GM18873 (cell line): ENCODE measurements at regions not wholly inside any gene's neighbourhood (a gene's known extent, or its start where the extent isn't known, plus 50 kb on each side); places are given as distances from the start of the nearest gene placed in this dataset.
"Not testable (repeated sequence)": the region's sequence is repeated elsewhere in the genome, so short reads cannot be mapped to it uniquely, and the experiment has no call there.

Source experiments
- ATAC-seq: cut with Tn5 transposase; IDR thresholded peaks from one replicate; pipeline ENCODE4 v1.9.1; 2021; ENCODE audit warnings: mild to moderate bottlenecking, moderate library complexity, moderate number of reproducible peaks; ENCODE audit not compliant: unreplicated experiment, low FRiP score

DNA sequence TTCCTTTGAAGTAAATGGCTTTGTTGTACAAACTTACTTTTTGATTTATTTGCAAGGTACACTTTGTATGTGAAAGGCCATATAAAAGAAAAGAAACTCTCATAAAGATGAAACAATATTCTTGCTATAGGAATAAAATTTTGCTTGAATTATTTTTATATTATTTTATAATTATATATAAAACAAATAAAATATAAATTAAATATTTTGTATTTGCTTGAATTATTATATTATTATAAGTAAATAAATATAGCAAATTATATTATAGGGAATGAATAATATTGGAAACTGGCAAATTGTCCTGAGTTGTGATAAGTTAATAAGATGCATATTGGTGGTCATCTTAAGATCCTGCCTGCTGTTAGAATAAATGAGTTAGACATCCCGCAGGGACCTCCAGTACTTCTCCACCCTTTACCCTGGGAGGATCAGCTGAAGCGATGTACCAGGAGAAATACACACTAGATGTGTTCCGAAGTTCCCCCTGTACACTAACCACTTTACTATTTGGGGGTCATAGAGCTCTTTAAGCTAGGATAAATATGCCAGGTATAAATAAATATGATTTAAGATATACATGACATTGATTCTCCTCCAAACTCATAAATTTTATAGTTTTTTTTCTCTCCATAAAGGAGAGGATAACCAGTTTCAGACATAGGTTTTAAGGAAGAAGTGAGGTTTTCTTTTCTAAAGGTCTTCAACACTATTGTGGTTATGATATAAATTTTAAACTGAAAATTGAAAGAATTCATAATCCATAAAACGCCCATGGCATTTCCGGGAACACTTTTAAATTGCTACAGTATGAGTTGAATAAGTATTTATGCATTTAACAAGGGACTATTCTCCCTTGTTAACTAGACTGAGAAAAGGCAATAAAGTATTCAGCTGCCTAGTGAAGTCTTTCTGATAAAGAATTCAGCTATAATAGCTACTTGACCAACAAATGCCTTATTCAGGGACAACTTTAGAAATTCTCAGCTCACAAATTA, 486.3 kb upstream of the MARCKS start:
- no peak for ATAC-seq

DNA sequence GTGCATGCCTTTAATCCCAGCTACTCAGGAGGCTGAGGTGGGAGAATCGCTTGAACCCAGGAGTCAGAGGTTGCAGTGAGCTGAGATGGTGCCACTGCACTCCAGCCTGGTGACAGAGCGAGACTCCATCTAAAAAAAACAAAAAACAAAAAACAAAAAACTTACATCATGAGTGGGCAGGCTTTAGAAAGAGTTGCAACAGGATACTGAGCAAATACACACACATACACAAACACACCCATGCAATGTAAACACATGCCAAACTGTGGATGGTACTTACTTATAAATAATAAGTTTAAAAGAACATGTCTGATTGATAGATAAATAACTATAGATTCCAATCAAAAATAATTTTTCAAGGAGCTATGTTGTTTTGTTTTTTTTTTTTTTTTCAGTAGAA, 481.7 kb upstream of the MARCKS start:
- ATAC-seq, result not testable (repeated sequence)

DNA sequence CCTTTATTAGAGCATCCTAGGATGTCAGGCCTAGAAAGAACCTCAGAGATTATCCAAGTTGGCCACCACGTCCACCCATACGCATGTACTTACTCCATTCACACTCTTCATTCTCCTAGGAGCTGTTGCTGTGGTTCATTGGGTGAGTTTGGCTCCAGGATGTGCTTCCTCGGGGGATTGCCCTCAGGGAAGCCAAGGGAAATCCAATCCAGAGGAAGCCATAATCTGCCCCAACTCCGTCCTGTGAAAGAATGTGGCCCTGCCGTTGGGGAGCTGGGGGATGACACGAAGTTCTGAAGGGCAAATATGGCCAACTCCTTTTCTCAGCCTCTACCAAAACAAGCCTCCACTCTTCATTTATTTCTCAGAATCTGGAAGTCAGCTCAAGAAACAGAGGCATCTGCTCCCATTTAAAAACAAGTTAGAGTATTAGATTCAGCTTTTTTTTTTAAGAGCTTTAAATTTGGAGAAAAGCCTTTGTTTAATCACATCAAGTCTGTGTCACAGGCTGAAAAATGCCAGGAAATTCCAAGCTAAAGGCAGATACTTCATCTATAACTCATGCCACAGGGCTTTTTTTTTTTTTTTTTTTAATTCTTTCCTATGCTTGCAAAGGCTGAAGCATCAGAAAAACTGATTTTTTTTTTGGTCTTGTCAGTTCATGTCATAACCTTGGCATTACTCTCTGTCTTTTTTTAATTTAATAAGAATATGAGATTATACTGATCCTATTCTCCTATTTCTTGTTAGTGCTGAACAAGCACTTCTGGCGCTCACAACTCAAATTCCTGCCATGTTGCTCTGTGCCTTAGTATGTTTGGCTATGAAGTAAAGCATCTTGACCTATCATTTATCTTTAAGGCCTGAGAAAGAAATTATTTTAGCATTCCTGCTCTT, 480.9 kb upstream of the MARCKS start:
- no peak for ATAC-seq

DNA sequence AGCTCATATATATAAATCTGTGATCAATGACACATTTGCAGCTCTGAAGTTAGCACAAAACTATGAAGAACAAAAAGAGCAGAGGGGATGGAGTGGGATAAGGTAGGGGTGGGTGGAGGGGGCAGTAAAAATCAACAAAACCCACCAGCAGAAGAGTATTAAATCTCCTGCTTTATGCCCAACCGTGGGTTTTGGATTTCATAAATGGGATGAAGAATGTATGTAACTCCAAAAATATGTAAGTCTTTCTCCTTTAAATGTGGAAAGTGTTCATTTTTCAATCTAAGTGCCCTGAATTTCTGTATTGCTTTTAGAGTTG, 480.3 kb upstream of the MARCKS start:
- no peak for ATAC-seq

DNA sequence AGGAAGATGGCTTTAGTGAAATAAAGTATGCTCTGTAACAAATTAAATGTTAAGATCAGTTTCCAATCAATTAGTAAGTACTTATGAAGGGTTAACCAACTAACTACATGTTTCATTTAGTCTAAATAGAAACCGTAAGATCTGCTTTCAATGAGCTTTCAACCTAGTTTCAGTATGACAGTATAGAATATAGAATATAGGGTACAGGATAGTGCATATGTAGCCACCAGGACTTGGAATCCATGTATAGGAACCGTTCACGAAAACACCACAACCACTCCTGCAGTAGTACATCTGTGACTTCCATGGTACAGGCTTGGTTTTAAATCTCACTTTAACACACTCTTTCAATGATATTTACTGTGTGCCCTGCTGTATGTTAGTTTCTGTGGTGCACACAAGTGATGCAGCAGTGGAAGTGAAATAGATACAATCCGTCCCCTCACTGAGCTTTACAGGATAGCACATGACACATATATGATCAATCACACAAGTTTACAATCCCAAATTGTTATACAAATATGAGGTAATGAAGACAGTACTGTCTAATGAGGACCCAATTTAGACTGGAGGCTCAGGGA, 479.7 kb upstream of the MARCKS start:
- peak; percentile 60 for ATAC-seq

DNA sequence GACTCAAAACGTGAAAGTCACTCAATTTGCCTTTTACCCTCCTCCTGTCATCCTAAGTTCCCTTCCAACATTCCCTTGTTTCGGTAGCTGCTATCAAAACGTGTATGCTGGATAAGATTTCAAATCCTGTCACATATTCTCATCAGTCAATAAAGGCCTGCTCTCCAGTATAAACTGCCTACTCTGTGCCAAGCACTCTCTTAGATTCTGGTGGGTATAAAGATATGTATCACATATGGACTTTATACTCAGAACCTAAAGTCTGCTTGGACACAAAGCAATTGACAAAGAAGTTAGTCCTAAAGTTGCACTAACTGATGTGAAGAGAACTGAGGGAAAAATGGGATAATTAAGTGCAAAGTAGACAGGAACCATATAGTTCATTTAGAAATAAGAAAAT, 476.6 kb upstream of the MARCKS start:
- ATAC-seq, result no peak

DNA sequence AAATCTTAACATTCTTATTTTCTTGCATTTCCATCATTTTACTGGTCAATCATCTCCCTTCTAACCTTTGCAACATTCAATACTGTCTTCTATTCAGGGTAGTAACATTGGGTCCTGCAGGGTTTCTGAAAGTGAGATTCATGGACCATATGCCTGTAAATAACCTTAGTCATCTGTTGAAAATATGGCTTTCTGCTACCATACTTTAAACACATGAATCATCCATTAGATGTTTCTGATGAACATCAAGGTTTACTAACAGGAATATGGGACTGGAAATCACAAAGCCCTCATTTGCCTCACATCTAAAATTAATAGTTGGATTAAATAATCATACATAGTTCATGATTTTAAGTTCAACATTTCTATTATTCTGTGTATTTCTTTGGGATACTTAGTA, 475.9 kb upstream of the MARCKS start:
- ATAC-seq, result no peak

DNA sequence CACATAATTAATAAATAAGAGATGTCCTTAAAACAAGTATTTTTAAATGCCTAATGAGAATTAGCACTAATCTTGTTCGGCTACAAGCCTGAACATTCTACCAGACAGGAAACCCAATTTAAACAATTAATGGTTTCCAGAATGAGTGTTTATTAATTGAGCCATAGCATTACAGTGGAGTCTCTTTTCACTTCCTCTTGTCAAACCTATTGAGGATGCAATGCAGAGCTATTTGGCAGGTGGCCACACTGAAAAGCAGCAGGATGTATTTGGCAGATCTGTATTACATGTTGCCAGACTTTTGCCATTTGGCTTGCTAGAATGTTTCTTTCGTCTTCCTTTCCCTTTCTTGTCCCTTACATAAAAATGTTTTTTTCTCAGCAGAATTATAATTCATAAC, 475.2 kb upstream of the MARCKS start:
- peak; percentile 61 for ATAC-seq

DNA sequence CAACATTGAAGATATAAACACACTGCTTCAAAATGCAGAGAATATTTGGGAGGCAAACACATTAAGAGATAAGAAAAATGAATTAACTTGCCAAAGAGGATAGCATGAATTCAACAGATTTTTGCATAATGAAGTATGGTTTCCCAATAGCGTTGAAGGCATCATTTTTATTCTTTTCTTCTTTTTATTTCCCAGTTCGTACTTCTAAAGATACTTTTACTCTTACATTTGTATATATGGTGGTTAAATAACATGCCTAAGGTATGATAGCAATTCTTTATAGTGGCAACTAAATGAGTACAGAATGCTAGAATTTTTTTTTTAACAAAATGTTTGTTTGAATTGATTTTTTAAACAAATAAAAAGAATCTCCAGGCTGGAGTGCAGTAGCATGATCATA, 473.4 kb upstream of the MARCKS start:
- no peak for ATAC-seq

DNA sequence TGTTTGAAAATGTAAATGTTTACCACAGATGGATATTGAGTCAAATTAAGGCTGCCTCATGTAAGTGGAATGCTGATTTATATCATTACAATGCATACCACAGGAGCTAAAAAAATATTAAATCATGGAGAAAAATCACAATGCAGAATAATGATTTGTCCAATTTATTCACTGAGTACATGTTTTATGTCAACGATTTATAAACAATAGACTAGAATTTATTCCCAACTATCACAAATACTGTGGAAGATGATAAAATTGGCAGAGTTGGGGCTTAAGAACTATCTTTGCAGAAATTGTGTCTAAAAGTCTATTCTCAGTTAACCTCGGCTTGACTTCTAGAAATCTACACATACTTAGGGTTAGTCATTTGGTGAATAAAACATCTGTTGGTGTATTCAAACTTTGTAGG, 472.1 kb upstream of the MARCKS start:
- ATAC-seq, result no peak

DNA sequence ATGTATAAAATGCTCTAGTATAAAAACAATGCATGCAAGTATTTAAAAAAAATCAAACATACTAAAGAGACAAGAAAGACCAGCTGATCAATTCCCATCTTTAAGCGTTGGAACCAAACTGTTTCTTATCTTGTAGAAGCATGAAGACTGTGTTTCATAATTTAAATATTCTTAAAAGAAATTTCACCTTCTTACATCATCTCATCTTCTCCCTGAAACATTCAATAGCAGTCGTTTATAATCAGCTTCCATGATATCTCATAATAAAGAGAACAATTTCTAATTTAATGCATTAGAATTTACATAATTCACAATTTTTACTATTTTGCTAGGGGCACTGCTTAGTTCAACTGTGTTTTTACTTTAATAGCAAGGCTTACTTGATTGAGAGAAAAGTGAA, 468.1 kb upstream of the MARCKS start:
- no peak for ATAC-seq

DNA sequence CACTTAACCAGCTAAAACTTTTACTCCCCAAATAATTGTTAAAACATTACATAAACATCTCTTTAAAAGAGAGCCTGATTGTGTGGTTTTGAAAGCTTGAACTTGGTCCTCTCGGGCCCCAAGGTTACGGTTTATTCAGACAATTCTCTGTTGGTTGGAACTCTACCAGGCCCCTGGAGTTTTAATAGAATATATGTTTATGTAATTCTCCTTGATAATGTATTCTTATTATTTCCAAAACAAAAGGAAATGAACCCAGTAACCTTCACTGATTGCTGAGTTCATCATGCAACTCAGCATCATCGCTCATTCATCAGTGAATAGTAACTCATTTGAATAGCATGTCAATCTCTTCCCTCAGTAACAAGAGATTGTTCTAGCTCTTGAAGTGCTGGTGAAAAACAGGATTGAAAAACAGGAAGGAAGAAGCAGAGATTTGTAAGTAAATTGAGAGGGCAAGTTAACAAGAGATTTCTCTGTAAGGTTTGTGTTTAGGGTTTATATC, 464.5 kb upstream of the MARCKS start:
- ATAC-seq, result no peak

DNA sequence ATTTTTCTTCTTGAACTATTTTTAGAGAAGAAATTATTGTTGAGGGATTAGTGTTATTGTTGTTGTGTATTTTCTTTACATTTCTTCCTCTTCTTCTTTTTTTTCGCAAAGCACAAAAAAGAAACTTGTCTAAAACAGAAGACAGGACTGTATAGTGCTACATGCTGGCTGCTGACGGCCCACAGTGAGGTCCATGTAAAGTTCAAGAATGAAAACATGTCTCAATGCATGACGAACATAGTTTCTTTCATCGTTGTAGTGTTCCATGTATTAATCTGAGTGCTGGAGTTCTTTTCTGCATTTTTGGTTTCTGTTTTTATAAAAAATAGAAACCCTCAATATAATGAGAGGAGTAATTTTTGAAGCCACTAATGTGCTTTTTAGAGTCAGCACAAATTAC, 462.9 kb upstream of the MARCKS start:
- no peak for ATAC-seq

DNA sequence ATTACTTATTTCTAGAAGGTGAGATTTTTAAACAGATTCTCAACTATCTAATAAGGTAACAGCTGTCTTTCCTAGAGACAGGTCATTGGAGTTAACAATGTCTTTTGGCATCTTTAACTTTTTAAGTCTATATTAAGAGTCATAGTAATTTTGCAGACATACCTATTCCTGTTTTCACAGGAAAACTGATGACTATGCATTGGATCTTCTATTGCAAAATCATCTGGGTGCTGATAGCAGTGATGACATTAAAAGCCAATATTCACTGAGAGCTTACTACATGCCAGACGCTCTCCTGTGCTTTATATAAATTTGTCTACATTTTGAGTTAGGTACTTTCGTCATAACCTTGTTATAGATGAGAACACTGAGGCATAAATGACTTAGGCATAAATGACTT, 462.4 kb upstream of the MARCKS start:
- no peak for ATAC-seq

DNA sequence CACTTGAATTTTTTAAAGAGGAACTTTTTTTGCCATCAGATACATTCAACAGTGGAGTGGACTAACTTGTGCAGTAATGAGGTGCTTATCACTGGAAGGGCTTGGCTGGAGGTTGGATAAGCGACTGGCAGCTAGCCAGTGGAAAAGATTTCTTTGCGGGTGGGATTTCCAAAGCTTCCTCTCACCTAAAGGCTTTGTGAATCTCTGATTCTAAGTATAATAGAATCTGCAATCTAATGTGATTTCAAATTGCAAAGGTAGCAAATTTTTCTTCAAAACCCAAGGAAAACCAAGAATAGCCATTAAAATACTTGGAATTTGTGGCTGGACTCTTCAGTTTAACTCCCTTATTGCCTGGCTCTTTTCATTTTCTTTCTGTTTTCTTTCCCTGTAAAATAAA, 460.4 kb upstream of the MARCKS start:
- no peak for ATAC-seq

DNA sequence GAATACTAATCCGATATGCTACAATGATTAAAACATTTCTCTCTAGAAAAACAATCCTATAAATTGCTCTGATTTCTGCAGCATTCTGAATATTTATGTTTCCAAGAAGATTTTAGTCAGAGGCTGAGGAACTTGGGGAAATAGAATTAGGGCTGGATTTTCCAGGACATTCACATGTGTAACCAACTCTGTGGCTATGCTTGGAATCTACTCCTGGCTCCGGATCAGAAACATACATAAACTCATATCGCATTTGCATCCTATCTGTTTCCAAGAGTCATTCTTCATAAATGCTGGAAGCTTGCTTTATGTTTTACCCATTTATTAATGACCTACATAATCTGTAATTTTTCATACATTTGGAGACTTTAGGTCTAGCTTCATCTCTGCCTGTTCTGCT, 459.9 kb upstream of the MARCKS start:
- ATAC-seq, result no peak

DNA sequence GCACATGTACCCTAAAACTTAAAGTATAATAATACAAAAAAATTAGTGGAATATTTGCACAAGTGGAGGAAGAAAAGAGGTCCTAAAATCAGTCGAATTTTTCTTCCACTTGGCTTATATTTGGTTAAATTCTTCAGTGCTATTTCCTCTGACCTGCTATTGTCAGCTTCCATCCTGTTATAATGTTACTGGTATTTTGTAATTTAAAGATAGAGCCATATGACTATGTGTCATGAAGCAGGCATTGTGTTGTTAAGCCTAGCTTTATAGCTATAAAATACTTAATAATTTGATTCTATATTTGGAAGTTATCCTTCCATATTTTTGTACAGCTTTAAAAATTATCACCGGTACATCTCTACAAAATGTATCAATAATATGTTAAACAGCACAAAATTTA, 455.9 kb upstream of the MARCKS start:
- ATAC-seq, result no peak

DNA sequence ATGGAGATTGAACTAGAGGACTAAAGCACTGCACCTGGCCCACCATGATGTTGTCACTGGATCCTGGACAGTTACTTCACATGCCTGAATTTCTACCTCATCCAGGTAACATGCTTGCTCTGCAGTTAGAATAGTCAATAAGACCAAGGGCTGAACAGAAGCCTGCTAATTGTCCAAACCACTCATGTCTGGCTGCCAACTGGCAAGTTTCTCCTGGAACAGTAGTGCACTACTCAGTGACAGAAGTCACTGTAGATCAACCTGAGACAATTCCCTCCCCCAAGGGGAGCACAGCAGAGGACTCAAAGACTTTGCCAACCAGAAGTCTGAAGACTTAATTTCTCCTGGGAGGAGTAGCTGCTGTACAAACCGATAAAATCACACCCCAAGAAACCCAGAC, 454.6 kb upstream of the MARCKS start:
- no peak for ATAC-seq

DNA sequence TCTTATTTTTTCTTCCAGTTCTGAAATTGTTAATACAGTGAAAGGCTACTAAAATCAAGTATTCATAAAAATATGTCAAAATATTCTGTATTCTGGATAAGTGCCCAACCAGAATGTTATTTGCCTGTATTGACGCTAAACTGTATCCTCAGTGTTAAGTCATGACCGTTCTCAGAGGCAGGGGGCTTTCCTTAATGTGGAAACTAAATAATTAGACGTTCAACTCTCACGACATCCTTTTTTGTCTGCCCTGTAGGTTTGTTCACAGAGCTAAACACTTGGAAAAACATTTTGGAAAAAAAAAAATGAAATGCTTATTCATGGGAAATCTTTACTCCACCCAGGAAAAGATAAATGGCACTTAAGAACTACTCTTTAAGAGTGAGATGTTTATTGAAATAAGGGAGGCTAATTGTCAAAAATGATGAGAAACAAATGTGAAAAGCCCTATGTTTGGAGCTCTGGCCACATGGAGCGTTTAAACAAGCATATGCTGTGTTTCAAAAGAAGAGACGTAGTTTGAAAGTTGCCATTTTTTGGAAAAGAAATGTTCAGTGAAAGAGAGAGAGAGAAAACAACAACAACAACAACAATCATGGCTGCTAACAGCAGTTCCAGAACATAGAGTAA, 453.1 kb upstream of the MARCKS start:
- ATAC-seq, result no peak

DNA sequence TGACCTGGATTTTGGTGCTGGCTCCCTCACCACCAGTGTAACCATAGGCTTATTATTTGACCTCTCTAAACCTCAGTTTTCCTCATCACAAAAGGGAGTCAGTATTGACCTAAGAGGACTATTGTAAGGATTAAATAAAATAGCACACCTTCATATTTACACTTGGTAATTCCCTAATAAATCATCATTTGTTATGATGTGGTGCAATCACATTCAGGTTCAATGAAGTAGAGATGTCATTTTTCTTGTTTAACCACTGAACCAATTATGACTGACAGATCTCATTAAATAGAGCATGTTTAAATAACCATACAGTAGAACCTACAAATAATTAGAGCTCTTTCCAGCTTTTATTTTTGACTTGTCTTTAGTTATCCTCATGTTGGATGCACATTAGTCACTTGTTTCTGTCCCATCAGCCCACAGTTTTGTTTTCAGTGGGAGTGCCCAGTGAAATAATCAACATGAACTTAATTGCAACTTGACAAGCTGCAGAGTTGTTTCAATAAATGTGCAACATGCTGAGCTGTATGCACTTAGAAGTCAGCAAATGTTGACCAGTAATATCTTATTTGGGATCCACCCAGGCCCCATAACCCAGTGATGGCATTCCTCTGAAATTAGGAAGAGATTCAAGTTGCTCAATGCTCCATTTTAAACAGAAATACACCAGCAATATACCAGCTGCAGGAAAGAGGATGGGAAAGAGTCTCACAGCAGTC, 451.7 kb upstream of the MARCKS start:
- no peak for ATAC-seq
